GM12878 (cell line): ENCODE measurements at regions not wholly inside any gene's neighbourhood (a gene's known extent, or its start where the extent isn't known, plus 50 kb on each side); places are given as distances from the start of the nearest gene placed in this dataset.

Experiments
- ATAC-seq: fragments of 200-7000 bp; cut with Tn5 transposase; 3 replicates; pipeline ENCODE4 v1.9.1; 2020; ENCODE audit warnings: mild to moderate bottlenecking, moderate library complexity
- BruUV-seq: library from RNA; stranded (reverse); fragments of 400-500 nt; replicated peaks from 2 replicates; lab custom pipeline; 2021; lab: Mats Ljungman, UMichigan
- CTCF ChIA-PET: fragments of 300-600 bp; sonication (Branson Sonifier 250); formaldehyde crosslinking; extraction: SDS; loops from one replicate; lab custom pipeline; 2021; ENCODE audit warnings: inconsistent platforms; lab: Yijun Ruan, JAX
- POLR2A ChIA-PET: fragments of 350-600 bp; formaldehyde crosslinking; extraction: SDS; loops from one replicate; lab custom pipeline; 2021; ENCODE audit warnings: inconsistent platforms; lab: Charles Lee
- RAD21 ChIA-PET: fragments of 300-600 bp; sonication (Branson Sonifier 250); formaldehyde crosslinking; loops from one replicate; lab custom pipeline; 2023; ENCODE audit warnings: antibody characterized with exemption; ENCODE audit not compliant: unreplicated experiment; lab: Charles Lee
- SMC1A ChIA-PET: fragments of 300-600 bp; sonication (Branson Sonifier 250); formaldehyde crosslinking; loops from one replicate; lab custom pipeline; 2023; ENCODE audit not compliant: unreplicated experiment, uncharacterized antibody; lab: Charles Lee
- DNase-seq: peaks from one replicate; pipeline ENCODE4 v3.0.0-alpha.2; 2011; ENCODE audit warnings: low read depth, low spot score
- FAIRE-seq: peaks from 3 replicates; lab custom pipeline; 2011; peaks lifted over from hg19 to GRCh38; lab: Jason Lieb, UNC
- H2AFZ ChIP-seq: 2 replicates; pipeline ENCODE4 v1.6.0; 2011; ENCODE audit warnings: low read depth, low read length, control low read depth; ENCODE audit not compliant: control insufficient read depth
- H3K27ac ChIP-seq: 2 replicates; pipeline ENCODE4 v1.5.1; 2011; ENCODE audit warnings: control low read depth; ENCODE audit not compliant: control insufficient read depth, insufficient read depth
- H3K27me3 ChIP-seq, 2 experiments: replicated peaks in 1 of 2; 2 replicates each; pipeline versions ENCODE4 v1.6.0 to v1.6.1; 2011; ENCODE audit warnings: low read length in 1 of 2; ENCODE audit not compliant: control insufficient read depth in 2 of 2, insufficient read depth in 2 of 2
- H3K36me3 ChIP-seq, 2 experiments: 2 replicates each; pipeline ENCODE4 v1.5.1; 2011; ENCODE audit warnings: low read length in 1 of 2; ENCODE audit not compliant: control insufficient read depth in 2 of 2, insufficient read depth in 2 of 2
- H3K4me1 ChIP-seq: 2 replicates; pipeline ENCODE4 v1.6.1; 2011; ENCODE audit warnings: mild to moderate bottlenecking, low read length, moderate library complexity, mixed read lengths; ENCODE audit not compliant: control insufficient read depth, insufficient read depth
- H3K4me2 ChIP-seq: 2 replicates; pipeline ENCODE4 v1.6.0; 2011; ENCODE audit warnings: control low read depth; ENCODE audit not compliant: control insufficient read depth, insufficient read depth
- H3K4me3 ChIP-seq: fragments of 200-600 bp; sonication (generic); 2 replicates; pipeline ENCODE4 v1.5.1; 2016
- H3K79me2 ChIP-seq: 2 replicates; pipeline ENCODE4 v1.6.0; 2011; ENCODE audit warnings: low read length; ENCODE audit not compliant: control insufficient read depth, insufficient read depth
- H3K9ac ChIP-seq: 2 replicates; pipeline ENCODE4 v1.8.0; 2011; ENCODE audit warnings: low read length, control low read depth, mixed read lengths; ENCODE audit not compliant: control insufficient read depth, insufficient read depth
- H3K9me3 ChIP-seq: replicated peaks from 3 replicates; pipeline ENCODE4 v1.5.1; 2011; ENCODE audit warnings: mild to moderate bottlenecking, low read length; ENCODE audit not compliant: control insufficient read depth, insufficient read depth
- H4K20me1 ChIP-seq: 2 replicates; pipeline ENCODE4 v1.6.0; 2011; ENCODE audit not compliant: control insufficient read depth, insufficient read depth
- BMI1 ChIP-seq: fragments of 450-650 bp; IDR thresholded peaks from 2 replicates; pipeline ENCODE4 v1.6.1; 2016; ENCODE audit warnings: mild to moderate bottlenecking, moderate library complexity, borderline replicate concordance
- CHD1 ChIP-seq: IDR thresholded peaks from 2 replicates; pipeline ENCODE4 v1.6.1; 2012; ENCODE audit warnings: low read depth, low read length, improper control_type of control experiment
- CREB1 ChIP-seq: IDR thresholded peaks from 2 replicates; pipeline ENCODE4 v1.6.1; 2012; ENCODE audit warnings: low read depth, mild to moderate bottlenecking, inconsistent platforms
- HCFC1 ChIP-seq: fragments of 150-350 bp; IDR thresholded peaks from 2 replicates; pipeline ENCODE4 v1.6.1; 2014; ENCODE audit warnings: low read length
- KLF5 ChIP-seq: fragments of 450-650 bp; IDR thresholded peaks from 2 replicates; pipeline ENCODE4 v1.6.1; 2014; ENCODE audit warnings: mild to moderate bottlenecking; ENCODE audit not compliant: partially characterized antibody
- LARP7 ChIP-seq: fragments of 450-650 bp; IDR thresholded peaks from 2 replicates; pipeline ENCODE4 v1.6.1; 2017; ENCODE audit warnings: mild to moderate bottlenecking
- MAX ChIP-seq: IDR thresholded peaks from 2 replicates; pipeline ENCODE4 v1.6.1; 2012; ENCODE audit warnings: low read depth, low read length, improper control_type of control experiment
- NKRF ChIP-seq: fragments of 450-650 bp; conservative IDR thresholded peaks from 2 replicates; pipeline ENCODE4 v1.6.1; 2017; ENCODE audit warnings: mild to moderate bottlenecking, moderate library complexity
- SMC3 ChIP-seq: IDR thresholded peaks from 2 replicates; pipeline ENCODE4 v1.6.1; 2011; ENCODE audit warnings: low read length, improper control_type of control experiment, borderline replicate concordance
- SRF ChIP-seq, 2 experiments: IDR thresholded peaks; 2 replicates each; pipeline ENCODE4 v1.6.1; 2011; ENCODE audit warnings: low read depth in 2 of 2, low read length in 2 of 2, mild to moderate bottlenecking in 1 of 2, moderate library complexity in 1 of 2
- STAT1 ChIP-seq: fragments of 450-650 bp; conservative IDR thresholded peaks from 2 replicates; pipeline ENCODE4 v1.6.1; 2014; ENCODE audit warnings: antibody characterized with exemption, mild to moderate bottlenecking
- USF2 ChIP-seq: IDR thresholded peaks from 2 replicates; pipeline ENCODE4 v1.6.1; 2011; ENCODE audit warnings: low read depth, low read length, improper control_type of control experiment, borderline replicate concordance
- WRNIP1 ChIP-seq: IDR thresholded peaks from 2 replicates; pipeline ENCODE4 v1.6.1; 2011; ENCODE audit warnings: low read depth, low read length, improper control_type of control experiment, borderline replicate concordance
- WGBS: methylation state at CpG from one replicate; pipeline ENCODE4 v1.1.6; 2016; ENCODE audit warnings: low lambda C conversion rate; ENCODE audit not compliant: insufficient replicate concordance, insufficient coverage; ENCODE audit errors: missing lambda C conversion rate; 5-methylcytosine and 5-hydroxymethylcytosine counted together
- in situ Hi-C: fragments of 300-500 bp; cut with MboI; formaldehyde crosslinking; loops from 9 replicates; pipeline ENCODE4 v1.14.3; 2018; ENCODE audit warnings: mixed read lengths
- intact Hi-C: fragments of 100-400 bp; cut with micrococcal nuclease; formaldehyde crosslinking; loops from one replicate; pipeline ENCODE4 v1.14.2; 2022; ENCODE audit not compliant: unreplicated experiment
- TF ChIP-seq, protein P1 (sequence below): fragments of 450-650 bp; IDR thresholded peaks from 2 replicates; pipeline ENCODE4 v1.6.1; 2017; ENCODE audit warnings: mild to moderate bottlenecking, low read depth, inconsistent platforms; ENCODE audit not compliant: poor library complexity, severe bottlenecking
- TF ChIP-seq, protein P2 (sequence below): fragments of 450-650 bp; formaldehyde crosslinking; IDR thresholded peaks from 2 replicates; pipeline ENCODE4 v1.5.0; 2022; ENCODE audit warnings: mild to moderate bottlenecking, missing genetic modification characterization

DNA sequence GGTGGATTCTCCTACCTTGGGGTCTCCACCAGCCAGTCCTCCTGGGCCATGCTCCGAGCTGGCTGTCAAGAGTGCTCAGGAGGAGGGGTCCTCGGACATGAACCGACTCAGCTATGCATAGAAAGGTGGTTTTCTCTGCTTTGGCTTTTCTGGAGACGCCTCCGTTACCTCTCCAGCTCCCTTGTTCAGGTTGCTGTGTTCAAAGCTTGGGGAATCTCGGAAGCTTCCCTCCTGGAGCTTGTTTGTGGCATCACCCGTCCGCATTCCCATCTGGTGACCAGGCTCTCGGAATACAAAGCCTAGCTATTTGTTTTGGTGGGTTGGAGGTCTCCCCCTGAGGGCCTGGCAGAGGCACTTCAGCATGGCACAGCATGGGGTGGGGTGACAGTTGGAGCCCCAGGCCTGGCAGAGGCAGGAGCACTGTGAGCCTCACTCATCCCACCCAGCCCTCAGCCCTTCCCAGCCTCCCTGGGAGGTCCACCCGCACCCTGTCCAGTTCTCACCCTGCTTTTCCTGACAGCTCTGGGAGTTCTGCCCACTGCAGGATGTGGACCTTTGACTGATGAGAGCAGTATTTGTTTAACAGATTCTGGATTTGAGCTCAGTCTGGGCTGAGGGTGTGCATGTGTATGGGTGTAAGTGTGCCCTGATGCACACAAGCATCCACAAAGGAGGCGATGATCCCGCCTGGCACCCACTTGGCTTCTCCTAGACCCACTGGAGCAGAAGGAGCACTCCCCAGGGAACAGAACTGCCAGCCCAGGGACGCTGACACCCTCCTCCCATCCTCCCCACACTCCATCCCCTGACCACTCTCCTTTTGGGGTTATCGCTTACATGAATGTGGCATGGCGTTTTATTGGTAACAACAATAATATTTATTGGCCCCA is 107.3 kb upstream of the HS6ST1 start:
- no peaks in the 10 kb centered on the region for H3K36me3 ChIP-seq
- FAIRE-seq (no peak), ATAC-seq (no peak), DNase-seq (no peak)
- CTCF ChIA-PET: no interaction called here
- SMC1A ChIA-PET: no interaction called here
- POLR2A ChIA-PET: no interaction called here
- in situ Hi-C loops (no loop called here), intact Hi-C loops (no loop called here)
- no peak overlapping the region for H3K9ac ChIP-seq
- no peaks in the 10 kb centered on the region for H3K79me2 ChIP-seq
- RAD21 ChIA-PET: no interaction called here
- BruUV-seq: no TSS peak
- H4K20me1 ChIP-seq: no peaks in the 10 kb centered on the region
- H3K27me3 ChIP-seq: peaks cover 0 to 4% of the 10 kb centered on the region in 2 experiments; a peak in 3 of 4 replicates
- WGBS: 18% methylated on average over 15 of the region's 15 CpGs
- H3K27ac ChIP-seq: no peak overlapping the region
- no peak overlapping the region for H3K4me3 ChIP-seq
- no peaks in the 10 kb centered on the region for H3K4me1 ChIP-seq
- no peaks in the 10 kb centered on the region for H3K9me3 ChIP-seq
- no peak overlapping the region for H2AFZ ChIP-seq
- no peak overlapping the region for H3K4me2 ChIP-seq
- no peak for TF ChIP-seq HCFC1
- TF ChIP-seq CREB1: no peak
- TF ChIP-seq SRF (IDR thresholded peaks at IDR 0.05; ENCODE audit: low read depth in 2 of 2, low read length in 2 of 2): no peak
- TF ChIP-seq STAT1: no peak
- TF ChIP-seq BMI1: no peak
- no peak for TF ChIP-seq CHD1
- TF ChIP-seq, protein P1, sequence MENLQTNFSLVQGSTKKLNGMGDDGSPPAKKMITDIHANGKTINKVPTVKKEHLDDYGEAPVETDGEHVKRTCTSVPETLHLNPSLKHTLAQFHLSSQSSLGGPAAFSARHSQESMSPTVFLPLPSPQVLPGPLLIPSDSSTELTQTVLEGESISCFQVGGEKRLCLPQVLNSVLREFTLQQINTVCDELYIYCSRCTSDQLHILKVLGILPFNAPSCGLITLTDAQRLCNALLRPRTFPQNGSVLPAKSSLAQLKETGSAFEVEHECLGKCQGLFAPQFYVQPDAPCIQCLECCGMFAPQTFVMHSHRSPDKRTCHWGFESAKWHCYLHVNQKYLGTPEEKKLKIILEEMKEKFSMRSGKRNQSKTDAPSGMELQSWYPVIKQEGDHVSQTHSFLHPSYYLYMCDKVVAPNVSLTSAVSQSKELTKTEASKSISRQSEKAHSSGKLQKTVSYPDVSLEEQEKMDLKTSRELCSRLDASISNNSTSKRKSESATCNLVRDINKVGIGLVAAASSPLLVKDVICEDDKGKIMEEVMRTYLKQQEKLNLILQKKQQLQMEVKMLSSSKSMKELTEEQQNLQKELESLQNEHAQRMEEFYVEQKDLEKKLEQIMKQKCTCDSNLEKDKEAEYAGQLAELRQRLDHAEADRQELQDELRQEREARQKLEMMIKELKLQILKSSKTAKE: no peak
- TF ChIP-seq USF2: no peak
- TF ChIP-seq, protein P2, sequence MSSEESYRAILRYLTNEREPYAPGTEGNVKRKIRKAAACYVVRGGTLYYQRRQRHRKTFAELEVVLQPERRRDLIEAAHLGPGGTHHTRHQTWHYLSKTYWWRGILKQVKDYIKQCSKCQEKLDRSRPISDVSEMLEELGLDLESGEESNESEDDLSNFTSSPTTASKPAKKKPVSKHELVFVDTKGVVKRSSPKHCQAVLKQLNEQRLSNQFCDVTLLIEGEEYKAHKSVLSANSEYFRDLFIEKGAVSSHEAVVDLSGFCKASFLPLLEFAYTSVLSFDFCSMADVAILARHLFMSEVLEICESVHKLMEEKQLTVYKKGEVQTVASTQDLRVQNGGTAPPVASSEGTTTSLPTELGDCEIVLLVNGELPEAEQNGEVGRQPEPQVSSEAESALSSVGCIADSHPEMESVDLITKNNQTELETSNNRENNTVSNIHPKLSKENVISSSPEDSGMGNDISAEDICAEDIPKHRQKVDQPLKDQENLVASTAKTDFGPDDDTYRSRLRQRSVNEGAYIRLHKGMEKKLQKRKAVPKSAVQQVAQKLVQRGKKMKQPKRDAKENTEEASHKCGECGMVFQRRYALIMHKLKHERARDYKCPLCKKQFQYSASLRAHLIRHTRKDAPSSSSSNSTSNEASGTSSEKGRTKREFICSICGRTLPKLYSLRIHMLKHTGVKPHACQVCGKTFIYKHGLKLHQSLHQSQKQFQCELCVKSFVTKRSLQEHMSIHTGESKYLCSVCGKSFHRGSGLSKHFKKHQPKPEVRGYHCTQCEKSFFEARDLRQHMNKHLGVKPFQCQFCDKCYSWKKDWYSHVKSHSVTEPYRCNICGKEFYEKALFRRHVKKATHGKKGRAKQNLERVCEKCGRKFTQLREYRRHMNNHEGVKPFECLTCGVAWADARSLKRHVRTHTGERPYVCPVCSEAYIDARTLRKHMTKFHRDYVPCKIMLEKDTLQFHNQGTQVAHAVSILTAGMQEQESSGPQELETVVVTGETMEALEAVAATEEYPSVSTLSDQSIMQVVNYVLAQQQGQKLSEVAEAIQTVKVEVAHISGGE: no peak
- TF ChIP-seq MAX: no peak
- TF ChIP-seq WRNIP1: no peak
- no peak for TF ChIP-seq SMC3
- no peak for TF ChIP-seq KLF5
- no peak for TF ChIP-seq NKRF
- TF ChIP-seq LARP7: no peak
